Ectodermal cell (in vitro differentiated cells): ENCODE measurements at regions not wholly inside any gene's neighbourhood (a gene's known extent, or its start where the extent isn't known, plus 50 kb on each side); places are given as distances from the start of the nearest gene placed in this dataset.
"Not testable (repeated sequence)": the region's sequence is repeated elsewhere in the genome, so short reads cannot be mapped to it uniquely, and the experiment has no call there.

Experiments used
- H3K27ac ChIP-seq: 2 replicates; pipeline ENCODE4 v1.7.0; 2013; ENCODE audit warnings: mild to moderate bottlenecking, low read depth, low read length; ENCODE audit not compliant: insufficient read depth, poor library complexity, severe bottlenecking
- H3K27me3 ChIP-seq: 2 replicates; pipeline ENCODE4 v1.7.0; 2013; ENCODE audit warnings: mild to moderate bottlenecking, low read length; ENCODE audit not compliant: insufficient read depth, control insufficient read depth, poor library complexity, severe bottlenecking
- H3K36me3 ChIP-seq: one replicate; pipeline ENCODE4 v1.7.0; 2013; ENCODE audit warnings: low read length; ENCODE audit not compliant: control insufficient read depth, insufficient read depth
- H3K4me1 ChIP-seq: one replicate; pipeline ENCODE4 v1.7.0; 2013; ENCODE audit warnings: low read length; ENCODE audit not compliant: control insufficient read depth, insufficient read depth
- H3K4me3 ChIP-seq: 2 replicates; pipeline ENCODE4 v1.7.0; 2013; ENCODE audit warnings: low read depth, low read length, control low read depth; ENCODE audit not compliant: insufficient read depth
- H3K9me3 ChIP-seq: 2 replicates; pipeline ENCODE4 v1.7.0; 2013; ENCODE audit warnings: mild to moderate bottlenecking, low read length, moderate library complexity; ENCODE audit not compliant: control insufficient read depth
- WGBS, 2 experiments: methylation state at CpG; one replicate each; pipeline ENCODE4 v1.1.7; 2013; ENCODE audit warnings: missing lambda C conversion rate in 2 of 2; 5-methylcytosine and 5-hydroxymethylcytosine counted together

DNA sequence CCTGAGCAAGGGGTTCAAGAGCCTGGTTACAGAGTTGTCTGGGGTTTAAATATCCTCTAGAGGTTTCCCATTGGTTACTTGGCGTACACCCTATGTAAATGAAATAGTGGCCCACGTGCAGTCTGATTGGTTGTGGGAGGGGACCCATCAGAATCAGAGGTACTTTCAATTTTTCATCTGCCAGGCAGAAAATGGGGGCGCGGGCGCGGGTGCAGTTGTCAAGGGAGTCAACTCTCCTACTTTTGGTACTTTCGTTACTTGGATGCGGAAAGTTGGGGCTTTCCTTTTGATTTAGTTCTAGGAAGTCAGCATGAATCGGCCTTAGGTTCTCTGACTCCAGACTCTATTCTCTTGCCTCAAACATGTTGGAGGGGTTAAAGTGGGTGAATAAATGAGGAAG lies 83.2 kb downstream of the DNAJB9 start:
- H3K4me3 ChIP-seq, result no peak overlapping the region
- WGBS, 2 experiments, result 92 to 95% methylated on average over 9 of the region's 9 CpGs

DNA sequence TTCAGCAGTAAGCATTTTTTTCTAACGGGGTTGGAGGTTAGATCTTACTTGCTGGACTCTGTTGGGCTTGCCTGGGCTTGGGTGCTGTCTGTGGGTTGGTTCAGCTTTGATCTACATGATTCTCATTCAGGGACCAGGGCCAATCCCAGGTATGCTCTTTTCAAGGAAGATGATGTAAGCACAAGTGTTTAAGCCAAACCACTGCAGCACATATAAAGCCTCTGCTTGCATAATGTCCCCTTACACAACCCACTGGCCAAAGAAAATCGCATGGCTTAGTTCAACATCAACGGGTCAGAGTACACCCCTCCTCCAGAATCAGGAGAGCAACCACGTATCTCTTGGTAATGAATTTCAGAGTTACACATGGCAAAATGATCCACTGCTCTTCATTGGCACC lies 83.9 kb downstream of the DNAJB9 start:
- H3K27me3 ChIP-seq, result no peaks in the 10 kb centered on the region
- no peaks in the 10 kb centered on the region for H3K9me3 ChIP-seq
- no peaks in the 10 kb centered on the region for H3K36me3 ChIP-seq
- WGBS, 2 experiments, result 90 to 96% methylated on average over 4 of the region's 4 CpGs
- no peak overlapping the region for H3K4me3 ChIP-seq
- no peaks in the 10 kb centered on the region for H3K4me1 ChIP-seq
- no peak overlapping the region for H3K27ac ChIP-seq

More for the DNA sequence above, 83.2 kb downstream of the DNAJB9 start:
- no peaks in the 10 kb centered on the region for H3K27me3 ChIP-seq
- H3K4me1 ChIP-seq, result no peaks in the 10 kb centered on the region
- no peak overlapping the region for H3K27ac ChIP-seq
- H3K36me3 ChIP-seq, result no peaks in the 10 kb centered on the region
- H3K9me3 ChIP-seq, result no peaks in the 10 kb centered on the region

DNA sequence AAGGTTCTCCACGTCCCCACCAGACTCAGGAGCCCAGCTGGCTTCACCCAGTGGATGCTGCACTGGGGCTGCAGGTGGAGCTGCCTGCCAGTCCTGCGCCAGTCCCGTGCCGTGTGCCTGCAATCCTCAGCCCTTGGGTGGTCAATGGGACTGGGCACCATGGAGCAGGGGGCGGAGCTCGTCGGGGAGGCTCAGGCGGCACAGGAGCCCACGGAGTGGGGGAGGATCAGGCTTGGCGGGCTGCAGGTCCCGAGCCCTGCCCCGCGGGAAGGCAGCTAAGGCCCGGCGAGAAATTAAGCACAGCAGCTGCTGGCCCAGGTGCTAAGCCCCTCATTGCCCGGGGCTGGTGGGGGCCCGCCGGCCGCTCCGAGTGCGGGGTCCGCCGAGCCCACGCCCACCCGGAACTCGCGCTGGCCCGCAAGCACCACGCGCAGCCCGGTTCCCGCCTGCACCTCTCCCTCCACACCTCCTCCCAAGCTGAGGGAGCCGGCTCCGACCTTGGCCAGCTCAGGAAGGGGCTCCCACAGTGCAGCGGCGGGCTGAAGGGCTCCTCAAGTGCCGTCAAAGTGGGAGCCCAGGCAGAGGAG lies 87.6 kb downstream of the DNAJB9 start:
- H3K9me3 ChIP-seq, H3K36me3 ChIP-seq, H3K27me3 ChIP-seq, H3K27ac ChIP-seq, H3K4me3 ChIP-seq, H3K4me1 ChIP-seq: not testable (repeated sequence)
- WGBS, 2 experiments, result 96% methylated on average over 36 to 37 of the region's 37 CpGs

DNA sequence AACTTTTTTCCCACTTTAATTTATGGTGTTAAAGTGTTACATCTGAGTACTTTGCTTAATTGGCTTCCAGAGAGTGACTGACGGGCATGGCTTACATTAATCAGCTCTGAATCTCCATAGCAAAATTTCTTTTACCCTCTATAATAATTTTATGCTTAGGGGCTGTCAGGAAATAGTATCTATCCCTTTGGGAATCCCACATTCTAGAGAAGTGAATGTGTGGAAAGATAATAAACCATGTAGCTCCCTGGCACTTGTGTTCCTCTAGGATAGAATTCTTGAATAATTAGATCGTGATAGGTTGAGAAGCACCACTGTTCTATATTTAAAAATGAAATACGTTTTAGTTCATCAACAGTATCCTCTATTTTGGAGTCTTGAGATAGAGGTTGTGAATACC lies 89.6 kb downstream of the DNAJB9 start:
- Histone ChIP-seq H3K36me3 (no peaks in the 10 kb centered on the region), H3K27me3 (no peaks in the 10 kb centered on the region), H3K27ac (no peak overlapping the region), H3K9me3 (no peaks in the 10 kb centered on the region), H3K4me1 (no peaks in the 10 kb centered on the region), H3K4me3 (no peak overlapping the region)
- WGBS, 2 experiments, result 50 to 100% methylated on average over 1 of the region's 3 CpGs

DNA sequence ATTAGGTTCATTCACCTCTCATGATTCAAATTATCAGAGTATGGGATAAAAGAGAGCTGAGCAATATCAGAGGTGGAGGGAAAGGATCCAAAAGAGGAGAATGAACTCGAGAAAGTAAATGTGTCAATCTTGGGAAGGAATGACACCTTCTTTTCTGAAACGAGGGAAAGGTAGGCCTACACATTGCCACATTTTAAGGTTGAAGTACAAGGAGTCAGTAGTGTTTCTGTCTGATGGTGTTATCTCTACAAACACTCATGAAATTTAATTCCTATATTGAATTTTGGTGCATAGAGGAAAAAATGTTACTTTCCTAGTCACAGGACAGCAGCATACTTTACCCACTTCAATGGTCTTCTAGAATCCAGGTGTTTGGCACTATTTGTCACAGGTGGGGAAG lies 90.2 kb downstream of the DNAJB9 start:
- no peaks in the 10 kb centered on the region for H3K9me3 ChIP-seq
- WGBS, 2 experiments, result 86 to 91% methylated on average over 2 of the region's 2 CpGs
- no peak overlapping the region for H3K27ac ChIP-seq

DNA sequence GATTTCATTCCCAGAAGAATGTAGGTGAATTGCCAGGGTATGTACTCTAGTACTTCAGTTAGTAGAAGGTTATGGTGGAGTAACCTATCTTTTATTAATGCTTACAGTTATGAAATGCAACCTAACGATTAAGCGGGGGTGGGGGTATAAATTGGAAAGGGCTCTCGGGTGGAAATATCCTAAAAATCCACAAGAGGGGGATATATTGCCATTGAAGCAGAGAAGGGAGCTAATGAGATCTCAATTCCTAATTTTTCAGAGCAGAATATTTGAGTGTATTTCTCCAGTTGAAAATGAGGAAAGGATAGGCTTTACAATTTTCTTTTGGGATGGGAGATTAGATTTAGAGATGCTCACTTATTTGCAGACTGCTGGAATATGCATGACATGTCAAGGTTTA lies 90.8 kb downstream of the DNAJB9 start:
- no peak overlapping the region for H3K4me3 ChIP-seq
- H3K27ac ChIP-seq, result no peak overlapping the region
- no peaks in the 10 kb centered on the region for H3K36me3 ChIP-seq
- 61 to 79% methylated on average over 3 of the region's 3 CpGs for WGBS, 2 experiments
- no peaks in the 10 kb centered on the region for H3K4me1 ChIP-seq
- H3K27me3 ChIP-seq, result no peaks in the 10 kb centered on the region
- H3K9me3 ChIP-seq, result no peaks in the 10 kb centered on the region

More for the DNA sequence above, 90.2 kb downstream of the DNAJB9 start:
- H3K27me3 ChIP-seq, result no peaks in the 10 kb centered on the region
- no peaks in the 10 kb centered on the region for H3K36me3 ChIP-seq
- no peaks in the 10 kb centered on the region for H3K4me1 ChIP-seq
- no peak overlapping the region for H3K4me3 ChIP-seq

DNA sequence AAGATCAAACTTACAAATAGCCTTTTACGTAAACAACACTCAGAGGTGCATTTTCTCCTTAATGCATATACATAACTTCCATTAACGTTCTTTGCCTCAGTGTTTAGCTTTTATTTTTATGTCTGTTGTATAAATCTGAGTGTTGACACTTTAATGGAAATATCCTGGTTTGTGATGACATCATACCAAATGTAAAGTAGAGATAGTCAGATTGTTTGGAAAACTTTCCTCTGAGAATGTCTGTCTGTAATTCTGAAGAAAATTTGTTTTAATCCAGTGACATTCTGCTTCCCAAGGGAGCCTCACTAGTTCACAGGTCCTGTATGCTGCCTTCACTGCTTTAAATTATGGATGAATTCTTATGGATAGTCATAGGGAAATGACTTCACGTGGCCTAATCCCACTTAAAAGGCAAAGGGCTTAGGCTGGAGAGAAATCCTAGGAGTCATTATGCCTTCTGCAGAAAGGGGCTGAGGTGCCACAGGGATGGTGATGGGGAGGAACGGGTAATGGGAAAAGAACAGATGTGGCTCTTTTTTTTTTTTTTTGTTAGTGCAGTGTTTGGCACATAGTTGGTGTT lies 93.2 kb downstream of the DNAJB9 start:
- H3K36me3 ChIP-seq, result no peaks in the 10 kb centered on the region
- no peaks in the 10 kb centered on the region for H3K9me3 ChIP-seq
- WGBS, 2 experiments, result 31 to 48% methylated on average over 3 to 4 of the region's 4 CpGs
- no peaks in the 10 kb centered on the region for H3K4me1 ChIP-seq
- H3K27ac ChIP-seq, result no peak overlapping the region
- no peak overlapping the region for H3K4me3 ChIP-seq
- no peaks in the 10 kb centered on the region for H3K27me3 ChIP-seq

DNA sequence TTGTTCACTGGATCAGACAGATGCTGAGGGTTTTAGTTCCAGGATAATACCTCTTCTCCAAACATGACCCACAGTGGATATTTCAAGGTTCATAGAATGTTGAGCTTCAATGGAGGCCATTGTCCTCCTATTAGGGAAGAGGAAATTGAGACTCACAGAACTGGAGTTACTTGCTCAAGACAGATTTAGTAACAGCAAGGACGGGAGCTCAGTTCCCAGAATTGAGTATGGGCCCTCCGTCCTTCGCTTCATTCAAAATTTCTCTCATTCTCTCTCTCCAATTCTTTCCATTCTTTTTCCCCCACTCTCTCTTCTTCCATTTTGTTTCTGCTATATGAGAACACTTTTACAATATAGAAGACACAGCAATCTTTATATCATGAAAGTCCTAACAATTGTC lies 94.0 kb downstream of the DNAJB9 start:
- Histone ChIP-seq H3K36me3 (no peaks in the 10 kb centered on the region), H3K27me3 (no peaks in the 10 kb centered on the region), H3K4me3 (no peak overlapping the region), H3K27ac (no peak overlapping the region), H3K4me1 (no peaks in the 10 kb centered on the region), H3K9me3 (no peaks in the 10 kb centered on the region)
- WGBS, 2 experiments, result 92 to 94% methylated on average over 3 of the region's 3 CpGs

DNA sequence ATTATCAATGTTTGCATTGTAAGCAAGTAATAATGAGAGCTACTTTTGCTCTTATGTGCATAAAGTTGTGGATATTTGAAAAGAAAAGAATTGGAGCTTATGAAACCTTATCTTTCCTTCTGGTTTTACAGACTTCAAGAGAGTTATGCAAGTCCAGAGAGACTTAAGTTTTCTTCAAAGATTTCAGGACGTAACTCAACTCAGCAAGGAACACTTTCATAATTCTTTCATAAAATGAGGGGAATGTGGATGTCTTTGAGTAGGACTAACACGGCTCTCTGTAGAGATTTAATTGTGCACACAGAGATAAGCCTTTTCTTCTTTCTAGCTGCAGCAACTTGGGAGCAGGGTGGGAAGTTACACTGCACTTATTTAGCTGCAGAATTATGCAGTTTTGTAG lies 97.5 kb downstream of the DNAJB9 start:
- WGBS, 2 experiments, result 95 to 99% methylated on average over 2 of the region's 2 CpGs
- Histone ChIP-seq H3K9me3 (no peaks in the 10 kb centered on the region), H3K27ac (no peak overlapping the region), H3K4me1 (no peaks in the 10 kb centered on the region), H3K27me3 (no peaks in the 10 kb centered on the region), H3K4me3 (no peak overlapping the region), H3K36me3 (no peaks in the 10 kb centered on the region)

DNA sequence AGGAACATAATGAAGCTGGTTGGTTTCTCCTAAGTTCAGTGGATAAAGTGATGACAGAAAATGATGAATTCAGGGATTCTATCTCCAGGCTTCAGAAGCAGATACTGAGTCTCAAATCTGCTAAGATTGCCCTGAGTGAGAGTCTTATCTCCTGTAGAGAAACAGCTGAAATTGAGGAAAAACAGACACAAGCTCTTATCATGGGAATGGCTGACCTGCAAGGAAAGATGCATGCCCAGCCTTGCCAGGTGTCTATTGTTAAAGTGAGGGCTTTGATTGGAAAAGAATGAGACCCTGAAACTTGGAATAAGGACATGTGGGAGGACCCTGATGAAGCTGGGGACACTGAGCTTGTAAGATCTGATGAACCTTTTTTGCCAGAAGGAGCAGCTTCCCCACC lies 100.3 kb downstream of the DNAJB9 start:
- no peaks in the 10 kb centered on the region for H3K27me3 ChIP-seq
- no peak overlapping the region for H3K4me3 ChIP-seq
- no peaks in the 10 kb centered on the region for H3K4me1 ChIP-seq
- no peaks in the 10 kb centered on the region for H3K36me3 ChIP-seq
- H3K9me3 ChIP-seq, result no peaks in the 10 kb centered on the region
- H3K27ac ChIP-seq, result no peak overlapping the region

DNA sequence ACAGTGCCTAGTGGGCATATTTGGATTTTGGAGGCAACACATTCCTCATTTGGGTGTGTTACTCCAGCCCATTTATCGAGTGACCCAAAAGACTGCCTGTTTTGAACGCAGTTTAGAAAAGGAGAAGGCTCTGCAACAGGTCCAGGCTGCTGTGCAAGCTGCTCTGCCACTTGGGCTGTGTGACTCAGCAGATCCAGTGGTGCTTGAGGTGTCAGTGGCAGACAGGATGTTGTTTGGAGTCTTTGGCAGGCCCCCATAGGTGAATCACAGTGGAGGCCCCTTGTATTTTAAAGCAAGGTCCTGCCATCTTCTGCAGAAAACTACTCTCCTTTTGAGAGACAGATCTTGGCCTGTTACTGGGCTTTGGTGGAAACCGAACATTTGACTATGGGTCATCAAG lies 104.0 kb downstream of the DNAJB9 start:
- not testable (repeated sequence) for H3K4me3 ChIP-seq, H3K4me1 ChIP-seq, H3K27me3 ChIP-seq, H3K36me3 ChIP-seq, H3K9me3 ChIP-seq, H3K27ac ChIP-seq
- 60 to 62% methylated on average over 3 of the region's 3 CpGs for WGBS, 2 experiments
